Fibroblast of lung (primary cell): ENCODE measurements at regions not wholly inside any gene's neighbourhood (a gene's known extent, or its start where the extent isn't known, plus 50 kb on each side); places are given as distances from the start of the nearest gene placed in this dataset.

Experiments
- CTCF ChIP-seq, 2 donors: IDR thresholded peaks in 1 of 2; conservative IDR thresholded peaks in 1 of 2; 1 replicate in 1 of 2; 2 replicates in 1 of 2; pipeline ENCODE4 v1.5.1; 2011 to 2012; ENCODE audit warnings: low read length in 2 of 2, control low read depth in 1 of 2, inconsistent platforms in 1 of 2, low read depth in 1 of 2, mild to moderate bottlenecking in 1 of 2
- EZH2 ChIP-seq: IDR thresholded peaks from 2 replicates; pipeline ENCODE4 v1.5.1; 2012; ENCODE audit warnings: low read length, control low read depth, mild to moderate bottlenecking; ENCODE audit errors: missing control alignments

- TF ChIP-seq CTCF (conservative IDR thresholded peaks at IDR 0.05 in 1 of 2, IDR thresholded peaks at IDR 0.05 in 1 of 2; ENCODE audit: low read depth in 1 of 2, low read length in 2 of 2) (no peak), EZH2 (no peak)
These were observed 257.9 kb upstream of the TMEM132C start for GRCh38 chr12:128009108-128009507.
